Thyroid gland (tissue), 4 donors: ENCODE measurements at regions not wholly inside any gene's neighbourhood (a gene's known extent, or its start where the extent isn't known, plus 50 kb on each side); places are given as distances from the start of the nearest gene placed in this dataset.

Experiments used
- DNase-seq, 2 donors: peaks; one replicate each; pipeline ENCODE4 v3.0.0-alpha.2; 2019
- H3K27ac ChIP-seq, 3 donors: fragments of 200-600 bp; sonication (generic); 1 replicate in 2 of 3; 2 replicates in 1 of 3; pipeline ENCODE4 v1.5.1; 2016 to 2019; ENCODE audit warnings: mild to moderate bottlenecking in 1 of 3, moderate library complexity in 1 of 3
- H3K27me3 ChIP-seq: fragments of 200-600 bp; sonication (generic); one replicate; pipeline ENCODE4 v1.5.1; 2019
- H3K36me3 ChIP-seq, 2 donors: fragments of 200-600 bp; sonication (generic); one replicate each; pipeline ENCODE4 v1.5.1; 2016 to 2019
- H3K4me1 ChIP-seq, 2 donors: fragments of 200-600 bp; sonication (generic); one replicate each; pipeline ENCODE4 v1.5.1; 2017 to 2019
- H3K4me3 ChIP-seq, 3 donors: fragments of 200-600 bp; sonication (generic); replicated peaks in 1 of 3; 1 replicate in 2 of 3; 2 replicates in 1 of 3; pipeline ENCODE4 v1.5.1; 2016; ENCODE audit warnings: mild to moderate bottlenecking in 1 of 3
- H3K9me3 ChIP-seq: fragments of 200-600 bp; sonication (generic); one replicate; pipeline ENCODE4 v1.5.1; 2017
- POLR2A ChIP-seq, 2 donors: fragments of 450-650 bp; IDR thresholded peaks; one replicate each; pipeline ENCODE4 v1.6.1; 2017; ENCODE audit warnings: antibody characterized with exemption in 2 of 2, mild to moderate bottlenecking in 2 of 2, moderate library complexity in 1 of 2
- WGBS, 2 donors: methylation state at CpG; one replicate each; pipeline ENCODE4 v1.1.5; 2017; 5-methylcytosine and 5-hydroxymethylcytosine counted together
- intact Hi-C: fragments of 100-400 bp; cut with DNase I; formaldehyde crosslinking; loops from one replicate; pipeline ENCODE4 v1.15.1; 2023
- TF ChIP-seq, protein P1 (sequence below), 6 experiments: fragments of 200-600 bp in 3 of 6; fragments of 450-650 bp in 3 of 6; sonication (generic) in 3 of 6; IDR thresholded peaks; one replicate each; pipeline ENCODE4 v1.5.1; 2016 to 2019; ENCODE audit warnings: antibody characterized with exemption in 6 of 6, mild to moderate bottlenecking in 2 of 6, inconsistent platforms in 1 of 6, moderate library complexity in 1 of 6

DNA sequence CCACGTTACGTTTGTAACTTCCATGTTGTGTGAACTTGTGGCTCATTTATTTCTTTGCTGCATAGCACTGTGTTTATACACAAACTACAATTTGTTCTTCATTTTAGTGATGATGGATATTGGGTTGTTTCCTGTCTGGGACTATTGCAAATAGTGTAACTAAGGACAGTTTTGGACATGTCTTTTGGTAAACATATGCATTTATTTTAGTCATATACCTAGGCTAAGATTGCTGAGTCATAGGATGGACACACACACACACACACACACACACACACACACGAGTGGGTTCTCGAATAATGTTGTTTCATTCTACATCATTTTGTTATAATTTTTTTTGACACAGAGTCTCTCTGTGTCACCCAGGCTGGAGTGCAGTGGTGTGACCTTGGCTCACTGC lies 123.5 kb upstream of the CAND1 start:
- TF ChIP-seq POLR2A (IDR thresholded peaks at IDR 0.05): no peak
- TF ChIP-seq, protein P1, sequence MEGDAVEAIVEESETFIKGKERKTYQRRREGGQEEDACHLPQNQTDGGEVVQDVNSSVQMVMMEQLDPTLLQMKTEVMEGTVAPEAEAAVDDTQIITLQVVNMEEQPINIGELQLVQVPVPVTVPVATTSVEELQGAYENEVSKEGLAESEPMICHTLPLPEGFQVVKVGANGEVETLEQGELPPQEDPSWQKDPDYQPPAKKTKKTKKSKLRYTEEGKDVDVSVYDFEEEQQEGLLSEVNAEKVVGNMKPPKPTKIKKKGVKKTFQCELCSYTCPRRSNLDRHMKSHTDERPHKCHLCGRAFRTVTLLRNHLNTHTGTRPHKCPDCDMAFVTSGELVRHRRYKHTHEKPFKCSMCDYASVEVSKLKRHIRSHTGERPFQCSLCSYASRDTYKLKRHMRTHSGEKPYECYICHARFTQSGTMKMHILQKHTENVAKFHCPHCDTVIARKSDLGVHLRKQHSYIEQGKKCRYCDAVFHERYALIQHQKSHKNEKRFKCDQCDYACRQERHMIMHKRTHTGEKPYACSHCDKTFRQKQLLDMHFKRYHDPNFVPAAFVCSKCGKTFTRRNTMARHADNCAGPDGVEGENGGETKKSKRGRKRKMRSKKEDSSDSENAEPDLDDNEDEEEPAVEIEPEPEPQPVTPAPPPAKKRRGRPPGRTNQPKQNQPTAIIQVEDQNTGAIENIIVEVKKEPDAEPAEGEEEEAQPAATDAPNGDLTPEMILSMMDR (IDR thresholded peaks at IDR 0.05): no peak
- 83 to 88% methylated on average over 4 of the region's 4 CpGs for WGBS, 2 donors
- H3K4me1 ChIP-seq: no peaks in the 10 kb centered on the region
- no peaks in the 10 kb centered on the region for H3K27me3 ChIP-seq
- DNase-seq: no peak
- H3K36me3 ChIP-seq: no peaks in the 10 kb centered on the region
- H3K4me3 ChIP-seq: no peak overlapping the region
- no peaks in the 10 kb centered on the region for H3K9me3 ChIP-seq
- intact Hi-C loops: no loop called here
- no peak overlapping the region for H3K27ac ChIP-seq

DNA sequence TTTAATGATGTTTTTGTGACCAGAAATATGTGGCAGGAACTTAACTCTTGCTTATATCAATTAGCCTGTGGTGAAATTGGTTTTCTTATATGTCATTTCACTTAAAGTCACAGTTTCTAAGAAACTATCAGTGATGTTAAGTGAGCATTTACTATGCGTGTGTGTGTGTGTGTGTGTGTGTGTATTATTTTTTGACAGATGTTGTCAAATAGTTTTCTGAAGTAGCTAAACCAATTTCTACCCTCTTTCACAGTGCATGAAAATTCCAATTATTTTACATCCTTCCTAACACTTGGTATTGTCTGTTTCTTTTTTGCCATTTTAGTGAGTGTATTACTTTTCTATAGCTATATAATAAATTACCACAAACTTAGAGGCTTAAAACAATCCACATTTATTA lies 122.1 kb upstream of the CAND1 start:
- 33 to 40% methylated on average over 1 of the region's 1 CpG for WGBS, 2 donors
- TF ChIP-seq, protein P1 (IDR thresholded peaks at IDR 0.05): no peak
- TF ChIP-seq POLR2A (IDR thresholded peaks at IDR 0.05): no peak

DNA sequence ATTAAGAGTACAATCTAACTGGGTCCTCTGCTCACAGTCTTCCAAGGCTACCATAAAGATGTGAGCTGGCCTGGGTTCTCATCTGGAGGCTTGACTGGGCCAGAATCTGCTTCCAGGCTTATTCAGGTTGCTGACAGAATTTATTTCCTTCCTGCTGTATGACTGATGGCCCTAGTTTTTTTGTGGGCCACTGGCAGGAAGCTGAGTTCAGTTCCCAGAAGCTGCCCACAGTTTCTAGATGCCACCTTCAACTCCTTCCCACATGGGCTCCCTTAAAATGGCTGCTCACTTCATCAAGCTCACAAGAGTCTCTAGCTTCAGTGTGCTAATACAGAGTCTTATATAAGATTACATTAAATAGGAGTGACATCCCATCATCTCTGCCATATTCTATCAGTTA lies 121.7 kb upstream of the CAND1 start:
- no peak overlapping the region for H3K4me3 ChIP-seq

More for the DNA sequence above, 122.1 kb upstream of the CAND1 start:
- Histone ChIP-seq H3K9me3 (no peaks in the 10 kb centered on the region), H3K4me3 (no peak overlapping the region), H3K27ac (no peak overlapping the region), H3K4me1 (no peaks in the 10 kb centered on the region), H3K27me3 (no peaks in the 10 kb centered on the region), H3K36me3 (no peaks in the 10 kb centered on the region)
- DNase-seq: no peak
- intact Hi-C loops: no loop called here

DNA sequence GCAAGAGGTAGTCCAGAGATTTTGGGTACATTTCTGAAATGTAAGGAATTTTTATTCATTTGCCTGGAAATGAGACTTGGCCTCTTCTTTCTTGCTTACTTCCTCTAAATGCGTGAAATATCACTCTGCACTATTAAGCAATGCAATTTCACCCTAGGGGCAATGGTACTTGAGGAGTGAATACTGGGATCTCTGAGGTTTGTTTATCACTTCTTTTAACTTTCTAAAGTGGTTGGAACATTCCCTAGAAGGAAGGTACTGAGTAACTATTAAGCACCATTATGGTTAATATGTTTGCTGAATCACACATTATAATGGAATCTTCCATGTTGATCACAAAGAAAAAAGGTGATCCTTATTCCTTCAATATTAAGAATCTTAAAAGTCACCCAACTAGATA lies 120.9 kb upstream of the CAND1 start:
- TF ChIP-seq, protein P1 (IDR thresholded peaks at IDR 0.05): no peak
- TF ChIP-seq POLR2A (IDR thresholded peaks at IDR 0.05): no peak
- H3K36me3 ChIP-seq: no peaks in the 10 kb centered on the region
- WGBS, 2 donors: 90 to 97% methylated on average over 1 of the region's 1 CpG
- H3K27me3 ChIP-seq: no peaks in the 10 kb centered on the region
- no peak overlapping the region for H3K4me3 ChIP-seq
- intact Hi-C loops: no loop called here
- no peak overlapping the region for H3K27ac ChIP-seq
- H3K9me3 ChIP-seq: no peaks in the 10 kb centered on the region
- DNase-seq: no peak
- no peaks in the 10 kb centered on the region for H3K4me1 ChIP-seq

More for the DNA sequence above, 121.7 kb upstream of the CAND1 start:
- Histone ChIP-seq H3K27me3 (no peaks in the 10 kb centered on the region), H3K36me3 (no peaks in the 10 kb centered on the region), H3K4me1 (no peaks in the 10 kb centered on the region), H3K27ac (no peak overlapping the region), H3K9me3 (no peaks in the 10 kb centered on the region)
- intact Hi-C loops: no loop called here
- no peak for DNase-seq
- TF ChIP-seq, protein P1 (IDR thresholded peaks at IDR 0.05): no peak
- TF ChIP-seq POLR2A (IDR thresholded peaks at IDR 0.05): no peak

DNA sequence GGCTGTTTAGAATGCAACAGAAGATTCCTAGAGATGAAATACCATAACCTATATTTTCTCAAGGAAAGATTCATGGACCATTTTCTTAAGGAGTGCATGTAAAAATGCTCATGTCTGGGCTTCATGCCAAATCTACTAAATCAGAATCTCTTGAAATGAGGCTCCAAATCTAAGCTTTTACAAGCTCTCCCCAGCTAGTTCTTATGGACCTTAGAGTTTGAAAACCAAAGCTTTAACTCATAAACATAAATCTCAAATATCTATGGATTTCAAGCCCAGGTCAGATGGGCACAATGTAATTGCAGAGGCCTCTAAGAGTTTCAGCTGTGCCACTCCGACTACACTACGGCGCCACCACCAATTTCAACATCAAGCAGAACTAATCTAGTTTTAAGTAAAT lies 117.3 kb upstream of the CAND1 start:
- Histone ChIP-seq H3K4me1 (no peaks in the 10 kb centered on the region), H3K27me3 (no peaks in the 10 kb centered on the region), H3K27ac (no peak overlapping the region), H3K9me3 (no peaks in the 10 kb centered on the region), H3K4me3 (no peak overlapping the region), H3K36me3 (no peaks in the 10 kb centered on the region)
- WGBS, 2 donors: 69 to 83% methylated on average over 3 of the region's 3 CpGs
- intact Hi-C loops: no loop called here
- TF ChIP-seq, protein P1 (IDR thresholded peaks at IDR 0.05): no peak
- TF ChIP-seq POLR2A (IDR thresholded peaks at IDR 0.05): no peak
- DNase-seq: no peak
